WTC11 (cell line): ENCODE measurements at regions not wholly inside any gene's neighbourhood (a gene's known extent, or its start where the extent isn't known, plus 50 kb on each side); places are given as distances from the start of the nearest gene placed in this dataset.

Experiments used
- ATAC-seq: fragments of 200-7000 bp; cut with Tn5 transposase; 2 replicates; pipeline ENCODE4 v1.10.0; 2021; ENCODE audit warnings: mild to moderate bottlenecking, moderate library complexity
- CTCF ChIA-PET: fragments of 300-600 bp; sonication (Branson Sonifier 250); formaldehyde crosslinking; loops from one replicate; lab custom pipeline; 2021; ENCODE audit warnings: antibody characterized with exemption; lab: Charles Lee
- POLR2A ChIA-PET: fragments of 350-600 bp; sonication (Branson Sonifier 250); formaldehyde crosslinking; loops from one replicate; lab custom pipeline; 2021; ENCODE audit warnings: antibody characterized with exemption; lab: Charles Lee
- DNase-seq: peaks from one replicate; pipeline ENCODE4 v3.0.0; 2021; ENCODE audit warnings: low spot score
- H3K27ac Mint-ChIP-seq: 2 replicates; pipeline ENCODE4 v1.8.0; 2021; ENCODE audit warnings: mixed read lengths
- H3K27me3 Mint-ChIP-seq: 2 replicates; pipeline ENCODE4 v1.8.0; 2021; ENCODE audit warnings: low read depth, mild to moderate bottlenecking, moderate library complexity, mixed read lengths
- H3K36me3 Mint-ChIP-seq: 2 replicates; pipeline ENCODE4 v1.8.0; 2021; ENCODE audit warnings: mixed read lengths
- H3K4me1 Mint-ChIP-seq: 2 replicates; pipeline ENCODE4 v1.8.0; 2022; ENCODE audit warnings: mixed read lengths
- H3K4me3 Mint-ChIP-seq: 2 replicates; pipeline ENCODE4 v1.8.0; 2021; ENCODE audit warnings: mild to moderate bottlenecking, moderate library complexity, mixed read lengths
- H3K9me3 Mint-ChIP-seq: 2 replicates; pipeline ENCODE4 v1.8.0; 2021; ENCODE audit warnings: mixed read lengths
- AR ChIP-seq: fragments of 250-450 bp; sonication (Bioruptor Pico); IDR thresholded peaks from 2 replicates; pipeline ENCODE4 v1.9.0; 2021; ENCODE audit warnings: mild to moderate bottlenecking
- CBFB ChIP-seq: sonication (generic); formaldehyde crosslinking; IDR thresholded peaks from 2 replicates; pipeline ENCODE4 v1.8.1; 2022; ENCODE audit warnings: mild to moderate bottlenecking, low read depth, missing genetic modification reagents
- E2F1 ChIP-seq: sonication (generic); formaldehyde crosslinking; IDR thresholded peaks from 2 replicates; pipeline ENCODE4 v1.8.0; 2022; ENCODE audit warnings: mild to moderate bottlenecking, missing genetic modification reagents
- EMX1 ChIP-seq: fragments of 250-450 bp; sonication (Bioruptor Pico); IDR thresholded peaks from 2 replicates; pipeline ENCODE4 v1.8.0; 2021; ENCODE audit warnings: mild to moderate bottlenecking
- GABPB1 ChIP-seq: sonication (generic); formaldehyde crosslinking; IDR thresholded peaks from 2 replicates; pipeline ENCODE4 v1.8.1; 2023; ENCODE audit warnings: mild to moderate bottlenecking, missing genetic modification reagents
- GRHL2 ChIP-seq: fragments of 250-450 bp; sonication (Bioruptor Pico); IDR thresholded peaks from 2 replicates; pipeline ENCODE4 v1.8.0; 2022; ENCODE audit warnings: mild to moderate bottlenecking, moderate library complexity; ENCODE audit not compliant: insufficient replicate concordance, severe bottlenecking
- HMGXB4 ChIP-seq: sonication (generic); formaldehyde crosslinking; IDR thresholded peaks from 2 replicates; pipeline ENCODE4 v1.8.1; 2023; ENCODE audit warnings: mild to moderate bottlenecking, moderate library complexity, missing genetic modification reagents
- MYBL2 ChIP-seq: sonication (generic); formaldehyde crosslinking; IDR thresholded peaks from 2 replicates; pipeline ENCODE4 v1.8.1; 2023; ENCODE audit warnings: mild to moderate bottlenecking, moderate library complexity, missing genetic modification reagents
- NFATC4 ChIP-seq: fragments of 250-450 bp; sonication (Bioruptor Pico); IDR thresholded peaks from 2 replicates; pipeline ENCODE4 v1.9.0; 2021; ENCODE audit warnings: mild to moderate bottlenecking
- NR2C2 ChIP-seq: sonication (generic); formaldehyde crosslinking; IDR thresholded peaks from 2 replicates; pipeline ENCODE4 v1.8.0; 2022; ENCODE audit warnings: mild to moderate bottlenecking, missing genetic modification reagents
- NR3C1 ChIP-seq: sonication (generic); formaldehyde crosslinking; conservative IDR thresholded peaks from 2 replicates; pipeline ENCODE4 v1.8.1; 2023; ENCODE audit warnings: low read depth, mild to moderate bottlenecking, missing genetic modification reagents
- SOX15 ChIP-seq: fragments of 250-450 bp; sonication (Bioruptor Pico); IDR thresholded peaks from 2 replicates; pipeline ENCODE4 v1.9.0; 2021; ENCODE audit warnings: mild to moderate bottlenecking
- SP1 ChIP-seq: sonication (generic); formaldehyde crosslinking; conservative IDR thresholded peaks from 2 replicates; pipeline ENCODE4 v1.8.1; 2022; ENCODE audit warnings: missing genetic modification reagents
- TCF7 ChIP-seq: sonication (generic); formaldehyde crosslinking; IDR thresholded peaks from 2 replicates; pipeline ENCODE4 v1.8.0; 2022; ENCODE audit warnings: mild to moderate bottlenecking, low read depth, missing genetic modification reagents, moderate library complexity
- TP53 ChIP-seq: sonication (generic); formaldehyde crosslinking; IDR thresholded peaks from 2 replicates; pipeline ENCODE4 v1.8.1; 2023; ENCODE audit warnings: mild to moderate bottlenecking, missing genetic modification reagents
- ZNF138 ChIP-seq: sonication (generic); formaldehyde crosslinking; conservative IDR thresholded peaks from 2 replicates; pipeline ENCODE4 v1.8.1; 2022; ENCODE audit warnings: mild to moderate bottlenecking, moderate library complexity, missing genetic modification reagents
- ZNF263 ChIP-seq: sonication (generic); formaldehyde crosslinking; IDR thresholded peaks from 2 replicates; pipeline ENCODE4 v1.8.1; 2022; ENCODE audit warnings: low read depth, mild to moderate bottlenecking, moderate library complexity, missing genetic modification reagents
- ZNF416 ChIP-seq: fragments of 250-450 bp; sonication (Bioruptor Pico); IDR thresholded peaks from 2 replicates; pipeline ENCODE4 v1.9.0; 2021; ENCODE audit warnings: mild to moderate bottlenecking, inconsistent platforms
- TF ChIP-seq, protein P1 (sequence below): sonication (generic); formaldehyde crosslinking; IDR thresholded peaks from 2 replicates; pipeline ENCODE4 v1.8.1; 2022; ENCODE audit warnings: mild to moderate bottlenecking, missing genetic modification reagents, moderate library complexity, borderline replicate concordance
- TF ChIP-seq, protein P2 (sequence below): fragments of 250-450 bp; sonication (Bioruptor Pico); conservative IDR thresholded peaks from 2 replicates; pipeline ENCODE4 v1.9.0; 2021; ENCODE audit warnings: mild to moderate bottlenecking
- TF ChIP-seq, protein P3 (sequence below): fragments of 250-450 bp; sonication (Bioruptor Pico); IDR thresholded peaks from 2 replicates; pipeline ENCODE4 v1.9.0; 2021; ENCODE audit warnings: mild to moderate bottlenecking, borderline replicate concordance

GRCh38 chr3:159896543-159896942, 92.1 kb upstream of the IL12A start (continued):
- no peak for TF ChIP-seq HMGXB4 (CRISPR knock-in tag)
- TF ChIP-seq, protein P1, sequence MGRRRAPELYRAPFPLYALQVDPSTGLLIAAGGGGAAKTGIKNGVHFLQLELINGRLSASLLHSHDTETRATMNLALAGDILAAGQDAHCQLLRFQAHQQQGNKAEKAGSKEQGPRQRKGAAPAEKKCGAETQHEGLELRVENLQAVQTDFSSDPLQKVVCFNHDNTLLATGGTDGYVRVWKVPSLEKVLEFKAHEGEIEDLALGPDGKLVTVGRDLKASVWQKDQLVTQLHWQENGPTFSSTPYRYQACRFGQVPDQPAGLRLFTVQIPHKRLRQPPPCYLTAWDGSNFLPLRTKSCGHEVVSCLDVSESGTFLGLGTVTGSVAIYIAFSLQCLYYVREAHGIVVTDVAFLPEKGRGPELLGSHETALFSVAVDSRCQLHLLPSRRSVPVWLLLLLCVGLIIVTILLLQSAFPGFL (CRISPR knock-in tag): no peak
- TF ChIP-seq NR2C2 (CRISPR knock-in tag): no peak
- TF ChIP-seq GRHL2 (CRISPR knock-in tag): no peak

GRCh38 chr3:159897331-159898075, 91.1 kb upstream of the IL12A start:
- no peaks in the 10 kb centered on the region for H3K9me3 Mint-ChIP-seq
- no peaks in the 10 kb centered on the region for H3K27me3 Mint-ChIP-seq
- H3K4me1 Mint-ChIP-seq: peaks cover 2% of the 10 kb centered on the region; the same call in 1 of the 2 replicates
- TF ChIP-seq MYBL2 (CRISPR knock-in tag): no peak
- TF ChIP-seq NR3C1 (CRISPR knock-in tag): no peak
- TF ChIP-seq ZNF138: no peak
- no peak for TF ChIP-seq ZNF416
- TF ChIP-seq, protein P2, sequence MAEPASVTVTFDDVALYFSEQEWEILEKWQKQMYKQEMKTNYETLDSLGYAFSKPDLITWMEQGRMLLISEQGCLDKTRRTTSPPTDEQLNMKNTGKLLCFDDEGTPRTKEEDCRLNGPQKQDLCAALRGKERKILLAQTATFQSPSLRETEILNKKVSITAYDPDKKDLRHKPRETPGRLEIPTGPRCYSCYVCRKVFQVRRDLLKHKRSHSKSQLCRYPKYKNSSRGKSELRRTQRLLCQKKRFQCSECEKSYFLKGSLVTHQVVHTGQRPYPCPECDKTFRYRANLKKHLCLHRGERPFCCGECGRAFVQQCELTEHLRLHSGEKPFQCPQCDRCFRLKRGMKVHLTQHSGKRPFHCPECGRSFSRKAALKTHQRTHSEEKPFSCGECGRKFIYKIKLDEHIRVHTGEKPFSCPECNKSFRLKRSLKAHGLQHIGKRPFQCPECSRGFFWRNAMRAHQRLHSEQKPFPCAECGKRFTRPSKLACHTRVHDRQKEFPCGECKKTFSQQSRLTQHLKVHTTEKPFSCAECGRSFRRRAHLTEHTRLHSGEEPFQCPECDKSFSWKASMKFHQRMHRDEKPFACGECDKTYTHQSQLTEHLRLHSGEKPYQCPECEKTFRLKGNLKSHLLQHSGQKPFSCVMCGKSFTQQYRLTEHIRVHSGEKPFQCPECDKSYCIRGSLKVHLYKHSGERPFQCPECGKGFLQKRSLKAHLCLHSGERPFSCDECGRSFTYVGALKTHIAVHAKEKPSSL (CRISPR knock-in tag): no peak
- TF ChIP-seq SOX15 (CRISPR knock-in tag): no peak
- no peak for TF ChIP-seq TCF7 (CRISPR knock-in tag)
- no peak for TF ChIP-seq TP53 (CRISPR knock-in tag)
- TF ChIP-seq ZNF263 (CRISPR knock-in tag): no peak
- TF ChIP-seq SP1 (CRISPR knock-in tag): no peak
- TF ChIP-seq GRHL2 (CRISPR knock-in tag): no peak
- TF ChIP-seq EMX1 (CRISPR knock-in tag): no peak
- TF ChIP-seq, protein P3, sequence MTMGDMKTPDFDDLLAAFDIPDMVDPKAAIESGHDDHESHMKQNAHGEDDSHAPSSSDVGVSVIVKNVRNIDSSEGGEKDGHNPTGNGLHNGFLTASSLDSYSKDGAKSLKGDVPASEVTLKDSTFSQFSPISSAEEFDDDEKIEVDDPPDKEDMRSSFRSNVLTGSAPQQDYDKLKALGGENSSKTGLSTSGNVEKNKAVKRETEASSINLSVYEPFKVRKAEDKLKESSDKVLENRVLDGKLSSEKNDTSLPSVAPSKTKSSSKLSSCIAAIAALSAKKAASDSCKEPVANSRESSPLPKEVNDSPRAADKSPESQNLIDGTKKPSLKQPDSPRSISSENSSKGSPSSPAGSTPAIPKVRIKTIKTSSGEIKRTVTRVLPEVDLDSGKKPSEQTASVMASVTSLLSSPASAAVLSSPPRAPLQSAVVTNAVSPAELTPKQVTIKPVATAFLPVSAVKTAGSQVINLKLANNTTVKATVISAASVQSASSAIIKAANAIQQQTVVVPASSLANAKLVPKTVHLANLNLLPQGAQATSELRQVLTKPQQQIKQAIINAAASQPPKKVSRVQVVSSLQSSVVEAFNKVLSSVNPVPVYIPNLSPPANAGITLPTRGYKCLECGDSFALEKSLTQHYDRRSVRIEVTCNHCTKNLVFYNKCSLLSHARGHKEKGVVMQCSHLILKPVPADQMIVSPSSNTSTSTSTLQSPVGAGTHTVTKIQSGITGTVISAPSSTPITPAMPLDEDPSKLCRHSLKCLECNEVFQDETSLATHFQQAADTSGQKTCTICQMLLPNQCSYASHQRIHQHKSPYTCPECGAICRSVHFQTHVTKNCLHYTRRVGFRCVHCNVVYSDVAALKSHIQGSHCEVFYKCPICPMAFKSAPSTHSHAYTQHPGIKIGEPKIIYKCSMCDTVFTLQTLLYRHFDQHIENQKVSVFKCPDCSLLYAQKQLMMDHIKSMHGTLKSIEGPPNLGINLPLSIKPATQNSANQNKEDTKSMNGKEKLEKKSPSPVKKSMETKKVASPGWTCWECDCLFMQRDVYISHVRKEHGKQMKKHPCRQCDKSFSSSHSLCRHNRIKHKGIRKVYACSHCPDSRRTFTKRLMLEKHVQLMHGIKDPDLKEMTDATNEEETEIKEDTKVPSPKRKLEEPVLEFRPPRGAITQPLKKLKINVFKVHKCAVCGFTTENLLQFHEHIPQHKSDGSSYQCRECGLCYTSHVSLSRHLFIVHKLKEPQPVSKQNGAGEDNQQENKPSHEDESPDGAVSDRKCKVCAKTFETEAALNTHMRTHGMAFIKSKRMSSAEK (CRISPR knock-in tag): no peak
- no peak for TF ChIP-seq CBFB (CRISPR knock-in tag)
- no peak for TF ChIP-seq E2F1
- TF ChIP-seq NFATC4 (CRISPR knock-in tag): no peak
- no peak for TF ChIP-seq GABPB1 (CRISPR knock-in tag)
- no peak for TF ChIP-seq AR (CRISPR knock-in tag)
- ChIA-PET POLR2A (no interaction called here), CTCF (interaction anchor here (0.6 to 1.6 kb wide), 2 partner anchors 85 to 91 kb away, joined by 3 to 4 read pairs; partner anchors contain the start of gene IL12A)
- ATAC-seq (no peak), DNase-seq (no peak)
- no peak overlapping the region for H3K27ac Mint-ChIP-seq
- peaks cover 5% of the 10 kb centered on the region; the same call in 1 of the 2 replicates for H3K36me3 Mint-ChIP-seq
- H3K4me3 Mint-ChIP-seq: no peak overlapping the region
